Lower leg skin (tissue), 3 donors: ENCODE measurements at regions not wholly inside any gene's neighbourhood (a gene's known extent, or its start where the extent isn't known, plus 50 kb on each side); places are given as distances from the start of the nearest gene placed in this dataset.
"Not testable (repeated sequence)": the region's sequence is repeated elsewhere in the genome, so short reads cannot be mapped to it uniquely, and the experiment has no call there.

Experiments used
- CTCF ChIP-seq, 3 donors: fragments of 450-650 bp; IDR thresholded peaks; one replicate each; pipeline ENCODE4 v1.5.1; 2016; ENCODE audit warnings: antibody characterized with exemption in 3 of 3, mild to moderate bottlenecking in 3 of 3, moderate library complexity in 2 of 3
- POLR2A ChIP-seq, 2 donors: fragments of 450-650 bp; IDR thresholded peaks; one replicate each; pipeline ENCODE4 v1.6.1; 2016 to 2017; ENCODE audit warnings: antibody characterized with exemption in 2 of 2, mild to moderate bottlenecking in 1 of 2, moderate library complexity in 1 of 2

DNA sequence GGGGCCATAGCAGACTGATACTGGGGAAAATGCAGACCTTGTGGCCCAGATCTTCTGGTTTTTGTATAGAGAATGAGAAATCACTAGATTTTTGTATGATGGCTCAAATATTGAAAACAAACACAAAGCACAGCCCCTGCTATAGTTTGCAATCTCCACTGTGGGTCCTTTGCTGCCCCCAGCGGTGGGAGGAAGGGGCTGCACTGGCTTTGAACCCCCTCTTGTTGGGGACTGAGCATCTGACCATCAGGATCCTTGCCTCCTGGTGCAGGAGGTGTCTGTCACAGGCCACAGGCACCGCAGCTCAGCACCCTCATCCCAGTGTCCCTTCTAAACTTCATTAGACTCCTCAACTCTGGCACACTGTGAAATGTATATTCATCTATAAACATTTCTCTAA, 252.3 kb downstream of the BCL2L11 start:
- TF ChIP-seq CTCF, POLR2A (IDR thresholded peaks at IDR 0.05): not testable (repeated sequence)
